ENCODE measurements at regions not wholly inside any gene's neighbourhood (a gene's known extent, or its start where the extent isn't known, plus 50 kb on each side); places are given as distances from the start of the nearest gene placed in this dataset.

DNA sequence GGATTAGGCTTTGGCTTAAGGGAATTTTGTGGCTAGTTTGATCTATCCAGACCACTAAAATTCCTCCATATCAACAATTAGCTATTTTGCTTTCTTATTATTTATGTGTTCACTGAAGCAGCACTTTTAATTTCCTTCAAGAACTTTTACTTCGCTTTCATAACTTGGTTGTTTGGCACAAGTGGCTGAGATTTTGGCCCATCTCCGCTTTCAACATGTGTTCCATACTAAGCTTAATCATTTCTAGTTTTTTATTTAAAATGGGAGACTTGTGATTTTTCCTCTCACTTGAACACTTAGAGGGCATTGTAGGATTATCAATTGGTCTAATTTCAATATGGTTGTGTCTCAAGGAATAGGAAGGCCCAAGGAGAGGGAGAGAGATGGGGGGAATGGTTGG lies 102.4 kb upstream of the HSF2 start:
- no peaks in the 10 kb centered on the region for H3K27me3 ChIP-seq (ENCODE audit: control insufficient read depth, insufficient read depth, low read length)
- ChIA-PET POLR2A (no interaction called here), CTCF (no interaction called here)
- in situ Hi-C loops (cut with HindIII; ENCODE audit: low pct_unique_long_range_greater_than_20kb, low sequenced_read_pairs) (no loop called here), intact Hi-C loops (cut with micrococcal nuclease; ENCODE audit: unreplicated experiment) (no loop called here)
- peaks cover 3% of the 10 kb centered on the region; the same call in 1 of the 2 replicates for H3K9me3 ChIP-seq (ENCODE audit: control insufficient read depth, insufficient read depth, low read depth, low read length)
- no peak overlapping the region for H3K27ac ChIP-seq (ENCODE audit: low read length)
- no peak for TF ChIP-seq REST (IDR thresholded peaks at IDR 0.05; ENCODE audit: insufficient read depth in 1 of 2, low read depth in 2 of 2, low read length in 1 of 2)
- TF ChIP-seq TCF7L2 (IDR thresholded peaks at IDR 0.05; ENCODE audit: low read depth, low read length), result no peak
- no peak for TF ChIP-seq CTCF (IDR thresholded peaks at IDR 0.05)
- no peak for TF ChIP-seq POLR2AphosphoS5 (IDR thresholded peaks at IDR 0.05; ENCODE audit: low read depth, low read length)
- TF ChIP-seq SIN3A (IDR thresholded peaks at IDR 0.05; ENCODE audit: borderline replicate concordance, insufficient read depth, low read depth, low read length), result no peak
- no peak for DNase-seq (ENCODE audit: low read depth, low spot score)
- no peaks in the 10 kb centered on the region for H3K36me3 ChIP-seq (ENCODE audit: control insufficient read depth, insufficient read depth, low read length)
- no peak overlapping the region for H3K4me3 ChIP-seq (ENCODE audit: low read depth in 2 of 2, low read length in 2 of 2)
- no peaks in the 10 kb centered on the region for H3K4me1 ChIP-seq (ENCODE audit: control insufficient read depth, insufficient read depth, low read length)
- ATAC-seq, result no peak
- BruUV-seq (replicated peaks), result no TSS peak

- BruUV-seq (replicated peaks), result no TSS peak
- Histone ChIP-seq H3K4me1 (ENCODE audit: control insufficient read depth, insufficient read depth, low read length) (no peaks in the 10 kb centered on the region), H3K4me3 (ENCODE audit: low read depth in 2 of 2, low read length in 2 of 2) (no peak overlapping the region), H3K9me3 (ENCODE audit: control insufficient read depth, insufficient read depth, low read depth, low read length) (peaks cover 3% of the 10 kb centered on the region; the same call in 1 of the 2 replicates), H3K27me3 (ENCODE audit: control insufficient read depth, insufficient read depth, low read length) (no peaks in the 10 kb centered on the region), H3K36me3 (ENCODE audit: control insufficient read depth, insufficient read depth, low read length) (no peaks in the 10 kb centered on the region), H3K27ac (ENCODE audit: low read length) (no peak overlapping the region)
- no peak for ATAC-seq
- ChIA-PET CTCF (no interaction called here), POLR2A (no interaction called here)
- TF ChIP-seq SIN3A (IDR thresholded peaks at IDR 0.05; ENCODE audit: borderline replicate concordance, insufficient read depth, low read depth, low read length), result no peak
- no peak for TF ChIP-seq POLR2AphosphoS5 (IDR thresholded peaks at IDR 0.05; ENCODE audit: low read depth, low read length)
- TF ChIP-seq REST (IDR thresholded peaks at IDR 0.05; ENCODE audit: insufficient read depth in 1 of 2, low read depth in 2 of 2, low read length in 1 of 2), result no peak
- no peak for TF ChIP-seq CTCF (IDR thresholded peaks at IDR 0.05)
- no peak for TF ChIP-seq TCF7L2 (IDR thresholded peaks at IDR 0.05; ENCODE audit: low read depth, low read length)
- in situ Hi-C loops (cut with HindIII; ENCODE audit: low pct_unique_long_range_greater_than_20kb, low sequenced_read_pairs), result no loop called here
- no peak for DNase-seq (ENCODE audit: low read depth, low spot score)
- intact Hi-C loops (cut with micrococcal nuclease; ENCODE audit: unreplicated experiment), result no loop called here
These were observed 97.4 kb upstream of the HSF2 start for GRCh38 chr6:122302067-122302466.

All from Panc1 (cell line).